ENCODE measurements at regions not wholly inside any gene's neighbourhood (a gene's known extent, or its start where the extent isn't known, plus 50 kb on each side); places are given as distances from the start of the nearest gene placed in this dataset.

DNA sequence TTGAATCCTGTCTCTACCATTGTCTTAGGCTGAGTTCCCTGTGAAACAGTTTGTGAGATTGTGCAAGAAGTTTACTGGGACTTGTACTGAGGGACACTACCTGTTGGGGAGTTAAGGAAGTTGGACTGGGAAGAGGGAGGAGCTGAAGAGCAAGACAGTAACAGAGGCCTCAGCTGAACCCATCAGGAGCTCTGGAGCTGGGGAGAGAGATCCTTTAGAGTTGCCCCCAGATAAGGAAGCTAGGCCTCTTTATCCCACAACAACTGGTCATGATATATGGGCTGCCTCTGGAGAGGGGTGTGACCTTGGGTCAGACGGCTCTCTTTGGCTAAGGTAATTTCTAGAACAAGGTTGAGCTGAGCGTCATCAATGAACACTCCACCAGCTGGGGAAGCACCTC lies 137.8 kb upstream of the SLC4A4 start:
- intact Hi-C loops (cut with DNase I) = no loop called here
- no peak for TF ChIP-seq CTCF (IDR thresholded peaks at IDR 0.05)

DNA sequence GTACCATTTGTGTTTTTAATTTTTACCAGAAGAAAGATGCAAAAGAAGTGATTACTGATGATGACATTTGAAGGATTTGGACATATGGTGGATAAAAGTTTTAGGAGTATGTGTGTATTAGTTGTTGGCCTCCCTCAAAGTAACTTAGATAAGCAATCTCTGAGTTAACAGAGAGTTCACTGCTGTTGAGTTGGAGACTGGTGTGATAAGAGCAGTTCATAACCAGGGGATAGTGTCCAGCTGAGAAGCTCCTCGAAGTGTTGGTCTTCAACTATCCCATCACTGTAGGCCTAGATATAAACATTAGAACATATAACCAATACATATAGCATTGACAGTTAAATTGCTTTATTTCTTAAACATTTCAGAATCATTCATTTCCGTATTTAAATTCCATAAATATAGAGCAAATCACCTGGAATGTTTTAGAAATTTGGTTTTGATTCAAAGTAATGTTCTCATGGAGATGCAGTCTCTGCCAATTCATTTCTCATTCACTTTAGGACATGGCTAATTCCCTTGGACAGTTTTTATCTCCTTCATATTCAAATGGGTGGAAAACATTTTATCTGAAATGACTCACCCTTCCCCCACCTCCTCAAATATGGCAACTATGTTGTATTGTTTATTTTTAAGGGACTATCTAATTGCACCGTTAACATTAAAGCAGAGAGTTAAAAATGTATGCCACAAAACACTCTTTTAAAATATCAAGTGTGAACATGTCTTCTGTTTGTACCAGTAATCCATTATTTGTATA lies 136.8 kb upstream of the SLC4A4 start:
- no peak for DNase-seq
- TF ChIP-seq CTCF (IDR thresholded peaks at IDR 0.05) = no peak
- no peak for ATAC-seq
- no peaks in the 10 kb centered on the region for H3K4me1 ChIP-seq
- intact Hi-C loops (cut with DNase I) = no loop called here
- no peaks in the 10 kb centered on the region for H3K36me3 ChIP-seq
- no peaks in the 10 kb centered on the region for H3K27me3 ChIP-seq
- H3K27ac ChIP-seq = no peak overlapping the region
- no peaks in the 10 kb centered on the region for H3K9me3 ChIP-seq
- H3K4me3 ChIP-seq = no peak overlapping the region

More for the DNA sequence above, 137.8 kb upstream of the SLC4A4 start:
- Histone ChIP-seq H3K27me3 (no peaks in the 10 kb centered on the region), H3K4me1 (no peaks in the 10 kb centered on the region), H3K4me3 (no peak overlapping the region), H3K27ac (no peak overlapping the region), H3K9me3 (no peaks in the 10 kb centered on the region), H3K36me3 (no peaks in the 10 kb centered on the region)
- no peak for DNase-seq
- ATAC-seq = no peak

GRCh38 chr4:71202705-71203104 lies 136.1 kb upstream of the SLC4A4 start:
- no peak overlapping the region for H3K4me3 ChIP-seq
- H3K27me3 ChIP-seq = no peaks in the 10 kb centered on the region
- H3K9me3 ChIP-seq = no peaks in the 10 kb centered on the region
- no peaks in the 10 kb centered on the region for H3K36me3 ChIP-seq
- intact Hi-C loops (cut with DNase I) = no loop called here
- H3K27ac ChIP-seq = no peak overlapping the region
- no peaks in the 10 kb centered on the region for H3K4me1 ChIP-seq
- ATAC-seq (no peak), DNase-seq (no peak)
- TF ChIP-seq CTCF (IDR thresholded peaks at IDR 0.05) = no peak

- no peak overlapping the region for H3K4me3 ChIP-seq
- no peak for TF ChIP-seq CTCF (IDR thresholded peaks at IDR 0.05)
- H3K36me3 ChIP-seq = no peaks in the 10 kb centered on the region
- H3K27me3 ChIP-seq = no peaks in the 10 kb centered on the region
- ATAC-seq (no peak), DNase-seq (no peak)
- intact Hi-C loops (cut with DNase I) = no loop called here
- no peak overlapping the region for H3K27ac ChIP-seq
- no peaks in the 10 kb centered on the region for H3K9me3 ChIP-seq
- no peaks in the 10 kb centered on the region for H3K4me1 ChIP-seq
Observed at GRCh38 chr4:71204056-71204455, 134.8 kb upstream of the SLC4A4 start.

GRCh38 chr4:71206763-71207162 lies 132.1 kb upstream of the SLC4A4 start:
- Histone ChIP-seq H3K4me1 (no peaks in the 10 kb centered on the region), H3K9me3 (no peaks in the 10 kb centered on the region), H3K4me3 (no peak overlapping the region), H3K27me3 (no peaks in the 10 kb centered on the region), H3K27ac (no peak overlapping the region), H3K36me3 (no peaks in the 10 kb centered on the region)
- TF ChIP-seq CTCF (IDR thresholded peaks at IDR 0.05) = no peak
- intact Hi-C loops (cut with DNase I) = no loop called here
- ATAC-seq (no peak), DNase-seq (no peak)

- no peak for DNase-seq
- H3K4me1 ChIP-seq = no peaks in the 10 kb centered on the region
Observed at GRCh38 chr4:71209161-71209560, 129.7 kb upstream of the SLC4A4 start.

More at GRCh38 chr4:71209161-71209560, 129.7 kb upstream of the SLC4A4 start:
- H3K27ac ChIP-seq = no peak overlapping the region
- H3K36me3 ChIP-seq = no peaks in the 10 kb centered on the region
- no peaks in the 10 kb centered on the region for H3K27me3 ChIP-seq
- H3K4me3 ChIP-seq = no peak overlapping the region
- peak; percentile 24 for ATAC-seq
- no peaks in the 10 kb centered on the region for H3K9me3 ChIP-seq
- TF ChIP-seq CTCF (IDR thresholded peaks at IDR 0.05) = no peak
- intact Hi-C loops (cut with DNase I) = no loop called here

Data from upper lobe of right lung (tissue), 1 donor.